Thoracic aorta (tissue), 2 donors: ENCODE measurements at regions not wholly inside any gene's neighbourhood (a gene's known extent, or its start where the extent isn't known, plus 50 kb on each side); places are given as distances from the start of the nearest gene placed in this dataset.
"Not testable (repeated sequence)": the region's sequence is repeated elsewhere in the genome, so short reads cannot be mapped to it uniquely, and the experiment has no call there.

Experiments
- ATAC-seq: fragments of 150-250 bp; one replicate; pipeline ENCODE4 v1.8.0; 2017; ENCODE audit warnings: low read depth; ENCODE audit not compliant: insufficient number of reproducible peaks, low FRiP score
- DNase-seq: peaks from one replicate; pipeline ENCODE4 v3.0.0-alpha.2; 2020; ENCODE audit warnings: low spot score
- H3K27ac ChIP-seq, 2 donors: fragments of 200-600 bp; sonication (generic); 1 replicate in 1 of 2; 2 replicates in 1 of 2; pipeline ENCODE4 v1.5.1; 2016; ENCODE audit warnings: mild to moderate bottlenecking in 2 of 2, moderate library complexity in 2 of 2
- H3K27me3 ChIP-seq: fragments of 200-600 bp; sonication (generic); replicated peaks from 2 replicates; pipeline ENCODE4 v1.6.0; 2016; ENCODE audit warnings: mild to moderate bottlenecking; ENCODE audit not compliant: insufficient read depth
- H3K36me3 ChIP-seq: fragments of 200-600 bp; sonication (generic); one replicate; pipeline ENCODE4 v1.5.1; 2016
- H3K4me1 ChIP-seq, 2 donors: fragments of 200-600 bp; sonication (generic); 1 replicate in 1 of 2; 2 replicates in 1 of 2; pipeline versions ENCODE4 v1.5.1 to v1.6.0; 2016; ENCODE audit warnings: low read depth in 2 of 2, mild to moderate bottlenecking in 1 of 2; ENCODE audit not compliant: control insufficient read depth in 1 of 2
- H3K4me3 ChIP-seq: fragments of 200-600 bp; sonication (generic); 2 replicates; pipeline ENCODE4 v1.5.1; 2016; ENCODE audit warnings: mild to moderate bottlenecking
- H3K9me3 ChIP-seq: fragments of 200-600 bp; sonication (generic); 2 replicates; pipeline ENCODE4 v1.5.1; 2016
- CTCF ChIP-seq: fragments of 200-600 bp; sonication (generic); IDR thresholded peaks from one replicate; pipeline ENCODE4 v1.5.1; 2019; ENCODE audit warnings: antibody characterized with exemption

DNA sequence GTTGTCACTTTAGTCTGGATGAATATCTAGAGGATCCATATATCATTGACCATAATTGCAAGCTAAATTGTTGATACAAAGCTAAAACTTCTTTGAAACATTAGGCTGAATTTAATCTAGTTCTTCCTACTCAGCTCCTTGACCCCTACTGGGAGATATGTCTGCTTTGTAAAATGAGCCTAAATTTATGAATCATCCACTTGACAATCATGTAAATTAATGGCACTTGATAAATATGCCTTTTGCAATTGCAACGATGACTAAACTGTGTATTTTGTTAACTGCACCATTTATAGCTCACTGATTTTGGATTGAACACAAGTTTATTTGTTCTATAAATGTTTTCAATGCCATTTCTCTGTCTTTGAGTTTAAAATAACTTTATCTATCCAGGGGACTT lies 1616.5 kb upstream of the FLRT2 start:
- no peak for ATAC-seq

DNA sequence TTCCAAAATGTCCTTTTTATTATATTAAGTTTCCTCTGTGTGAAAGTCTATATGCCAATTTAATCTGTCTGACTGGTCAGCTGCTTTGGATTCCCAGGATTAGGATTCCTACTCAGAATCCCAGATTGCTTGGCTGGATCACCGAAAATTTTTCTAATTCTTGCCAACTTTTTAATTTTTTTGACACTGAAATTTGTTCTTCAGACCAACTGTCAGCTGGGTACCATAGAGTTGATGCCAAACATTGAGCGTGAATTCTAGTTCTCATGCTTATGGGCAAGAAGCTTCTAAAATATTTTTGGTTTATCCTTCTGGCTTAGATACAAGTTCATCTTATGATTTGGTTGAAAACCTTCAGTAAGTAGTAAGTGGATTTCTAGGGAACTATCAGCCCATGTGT lies 1611.4 kb upstream of the FLRT2 start:
- Histone ChIP-seq H3K36me3 (no peaks in the 10 kb centered on the region), H3K4me1 (no peaks in the 10 kb centered on the region), H3K9me3 (no peaks in the 10 kb centered on the region), H3K4me3 (no peak overlapping the region), H3K27me3 (no peaks in the 10 kb centered on the region), H3K27ac (no peak overlapping the region)
- ATAC-seq (no peak), DNase-seq (no peak)
- no peak for TF ChIP-seq CTCF

More for the DNA sequence above, 1616.5 kb upstream of the FLRT2 start:
- no peak for TF ChIP-seq CTCF
- Histone ChIP-seq H3K36me3 (no peaks in the 10 kb centered on the region), H3K27me3 (no peaks in the 10 kb centered on the region), H3K27ac (no peak overlapping the region), H3K9me3 (no peaks in the 10 kb centered on the region), H3K4me3 (no peak overlapping the region), H3K4me1 (no peaks in the 10 kb centered on the region)
- DNase-seq = no peak

DNA sequence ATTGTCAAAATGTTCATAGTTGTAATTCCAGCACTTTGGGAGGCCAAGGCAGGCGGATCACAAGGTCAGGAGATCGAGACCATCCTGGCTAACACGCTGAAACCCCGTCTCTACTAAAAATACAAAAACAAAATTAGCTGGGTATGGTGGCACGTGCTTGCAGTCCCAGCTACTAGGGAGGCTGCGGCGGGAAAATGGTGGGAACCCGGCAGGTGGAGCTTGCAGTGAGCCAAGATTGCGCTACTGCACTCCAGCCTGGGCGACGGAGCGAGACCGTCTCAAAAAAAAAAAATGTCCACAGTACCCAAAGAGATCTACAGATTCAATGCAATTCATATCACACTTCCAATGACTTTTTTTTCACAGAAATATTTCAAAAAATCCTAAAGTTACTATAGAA lies 1610.3 kb upstream of the FLRT2 start:
- DNase-seq, H3K4me3 ChIP-seq, H3K36me3 ChIP-seq, H3K27me3 ChIP-seq, ATAC-seq, H3K4me1 ChIP-seq, H3K9me3 ChIP-seq, H3K27ac ChIP-seq: not testable (repeated sequence)

DNA sequence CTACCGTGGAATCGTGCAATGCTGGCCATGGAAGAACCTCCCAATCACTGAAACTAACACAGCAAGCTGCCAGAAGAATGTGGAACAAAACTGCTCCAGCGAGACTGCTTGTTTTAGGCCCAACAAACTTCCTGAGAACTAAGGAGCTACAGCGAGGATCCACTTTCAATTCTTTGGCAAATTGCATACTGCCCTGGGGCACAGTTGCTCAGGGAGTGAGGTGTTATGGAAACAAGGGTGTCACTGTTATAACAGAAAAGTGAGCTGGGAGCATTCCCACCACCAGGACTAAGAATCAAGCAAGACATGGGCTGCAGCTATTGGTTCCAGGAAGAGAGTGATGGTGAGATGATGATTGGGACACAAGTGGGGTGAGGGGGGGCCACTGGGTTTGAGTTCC lies 1606.1 kb upstream of the FLRT2 start:
- no peaks in the 10 kb centered on the region for H3K27me3 ChIP-seq
- no peaks in the 10 kb centered on the region for H3K4me1 ChIP-seq
- no peak overlapping the region for H3K27ac ChIP-seq
- no peaks in the 10 kb centered on the region for H3K9me3 ChIP-seq
- ATAC-seq (no peak), DNase-seq (no peak)
- no peak for TF ChIP-seq CTCF
- no peak overlapping the region for H3K4me3 ChIP-seq
- no peaks in the 10 kb centered on the region for H3K36me3 ChIP-seq

DNA sequence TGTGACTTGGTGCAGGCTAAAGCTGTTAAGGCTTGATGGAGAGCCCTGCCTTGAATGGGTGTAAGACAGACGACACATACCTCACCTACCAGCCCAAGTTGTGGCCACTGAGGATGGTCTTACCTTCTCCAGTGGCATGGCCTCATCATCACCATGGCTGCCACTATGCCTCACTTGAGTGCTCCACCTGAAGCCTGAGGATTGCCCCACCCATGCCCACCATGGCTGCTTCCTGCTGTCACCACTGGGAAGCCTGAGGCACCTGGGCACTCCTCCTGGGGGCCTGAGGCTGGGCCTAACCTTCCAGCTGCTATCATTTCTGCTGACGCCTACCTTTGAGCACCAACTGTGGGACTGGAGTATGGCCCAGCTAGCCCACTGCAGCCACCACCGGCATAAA lies 1605.7 kb upstream of the FLRT2 start:
- Histone ChIP-seq H3K27ac (no peak overlapping the region), H3K36me3 (no peaks in the 10 kb centered on the region), H3K4me1 (no peaks in the 10 kb centered on the region), H3K4me3 (no peak overlapping the region), H3K27me3 (no peaks in the 10 kb centered on the region), H3K9me3 (no peaks in the 10 kb centered on the region)
- ATAC-seq (no peak), DNase-seq (no peak)
- no peak for TF ChIP-seq CTCF

- no peak for TF ChIP-seq CTCF
- H3K36me3 ChIP-seq = no peaks in the 10 kb centered on the region
Measured at GRCh38 chr14:83940253-83940652, 1589.7 kb upstream of the FLRT2 start.

More at GRCh38 chr14:83940253-83940652, 1589.7 kb upstream of the FLRT2 start:
- Histone ChIP-seq H3K4me1 (no peaks in the 10 kb centered on the region), H3K27me3 (no peaks in the 10 kb centered on the region), H3K27ac (no peak overlapping the region), H3K9me3 (no peaks in the 10 kb centered on the region), H3K4me3 (no peak overlapping the region)
- ATAC-seq (no peak), DNase-seq (no peak)
